ENCODE measurements at regions not wholly inside any gene's neighbourhood (a gene's known extent, or its start where the extent isn't known, plus 50 kb on each side); places are given as distances from the start of the nearest gene placed in this dataset.

GRCh38 chr2:104344306-104344705 lies 509.6 kb upstream of the POU3F3 start:
- no peak overlapping the region for H3K4me3 ChIP-seq
- DNase-seq (ENCODE audit: low spot score in 2 of 2) = no peak
- H3K36me3 ChIP-seq = no peaks in the 10 kb centered on the region
- TF ChIP-seq EP300 (IDR thresholded peaks at IDR 0.05) (no peak), CTCF (IDR thresholded peaks at IDR 0.05) (no peak), POLR2A (IDR thresholded peaks at IDR 0.05) (no peak)
- H3K4me1 ChIP-seq = no peaks in the 10 kb centered on the region
- H3K27me3 ChIP-seq = no peaks in the 10 kb centered on the region
- no peaks in the 10 kb centered on the region for H3K9me3 ChIP-seq
- 34 to 46% methylated on average over 5 of the region's 5 CpGs for WGBS, 2 donors
- H3K27ac ChIP-seq = no peak overlapping the region

GRCh38 chr2:104344985-104345384 lies 508.9 kb upstream of the POU3F3 start:
- no peak overlapping the region for H3K4me3 ChIP-seq
- no peaks in the 10 kb centered on the region for H3K27me3 ChIP-seq
- no peaks in the 10 kb centered on the region for H3K36me3 ChIP-seq
- WGBS, 2 donors = 77 to 81% methylated on average over 2 of the region's 2 CpGs
- DNase-seq (ENCODE audit: low spot score in 2 of 2) = no peak
- H3K4me1 ChIP-seq = no peaks in the 10 kb centered on the region
- TF ChIP-seq POLR2A (IDR thresholded peaks at IDR 0.05) (no peak), EP300 (IDR thresholded peaks at IDR 0.05) (no peak), CTCF (IDR thresholded peaks at IDR 0.05) (no peak)
- H3K27ac ChIP-seq = no peak overlapping the region
- no peaks in the 10 kb centered on the region for H3K9me3 ChIP-seq

- Histone ChIP-seq H3K4me1 (no peaks in the 10 kb centered on the region), H3K27me3 (no peaks in the 10 kb centered on the region), H3K36me3 (no peaks in the 10 kb centered on the region), H3K9me3 (no peaks in the 10 kb centered on the region), H3K4me3 (no peak overlapping the region), H3K27ac (no peak overlapping the region)
- 60 to 64% methylated on average over 5 of the region's 5 CpGs for whole genome bisulfite sequencing, 2 donors
- DNase-seq (ENCODE audit: low spot score in 2 of 2) = no peak
- no peak for TF ChIP-seq POLR2A (IDR thresholded peaks at IDR 0.05)
- no peak for TF ChIP-seq EP300 (IDR thresholded peaks at IDR 0.05)
- no peak for TF ChIP-seq CTCF (IDR thresholded peaks at IDR 0.05)
These were observed 495.8 kb upstream of the POU3F3 start for GRCh38 chr2:104358122-104358521.

GRCh38 chr2:104361414-104361813 lies 492.5 kb upstream of the POU3F3 start:
- H3K27me3 ChIP-seq = no peaks in the 10 kb centered on the region
- no peaks in the 10 kb centered on the region for H3K36me3 ChIP-seq
- H3K4me3 ChIP-seq = no peak overlapping the region
- WGBS, 2 donors = 40 to 42% methylated on average over 5 of the region's 5 CpGs
- no peaks in the 10 kb centered on the region for H3K4me1 ChIP-seq
- DNase-seq (ENCODE audit: low spot score in 2 of 2) = no peak
- H3K27ac ChIP-seq = no peak overlapping the region
- TF ChIP-seq EP300 (IDR thresholded peaks at IDR 0.05) (no peak), CTCF (IDR thresholded peaks at IDR 0.05) (no peak), POLR2A (IDR thresholded peaks at IDR 0.05) (no peak)
- H3K9me3 ChIP-seq = no peaks in the 10 kb centered on the region

- H3K4me1 ChIP-seq = peaks cover 0 to 7% (median 0%) of the 10 kb centered on the region in 4 donors
- 83 to 87% methylated on average over 10 of the region's 10 CpGs for WGBS, 2 donors
- no peaks in the 10 kb centered on the region for H3K27me3 ChIP-seq
- no peak overlapping the region for H3K4me3 ChIP-seq
- no peaks in the 10 kb centered on the region for H3K36me3 ChIP-seq
- DNase-seq (ENCODE audit: low spot score in 2 of 2) = no peak
- H3K27ac ChIP-seq = no peak overlapping the region
- TF ChIP-seq EP300 (IDR thresholded peaks at IDR 0.05) (no peak), POLR2A (IDR thresholded peaks at IDR 0.05) (no peak), CTCF (IDR thresholded peaks at IDR 0.05) (no peak)
- H3K9me3 ChIP-seq = no peaks in the 10 kb centered on the region
These were observed 485.8 kb upstream of the POU3F3 start for GRCh38 chr2:104368089-104368488.
